ENCODE measurements at regions not wholly inside any gene's neighbourhood (a gene's known extent, or its start where the extent isn't known, plus 50 kb on each side); places are given as distances from the start of the nearest gene placed in this dataset.
"Not testable (repeated sequence)": the region's sequence is repeated elsewhere in the genome, so short reads cannot be mapped to it uniquely, and the experiment has no call there.

GRCh38 chr6:11423072-11423471 is 114.5 kb upstream of the TMEM170B start:
- FAIRE-seq, result no peak
- no peaks in the 10 kb centered on the region for H3K4me1 ChIP-seq
- WGBS, 2 donors, result 72 to 92% methylated on average over 1 of the region's 1 CpG

GRCh38 chr6:11419763-11420453 is 117.6 kb upstream of the TMEM170B start:
- TF ChIP-seq, protein P1, sequence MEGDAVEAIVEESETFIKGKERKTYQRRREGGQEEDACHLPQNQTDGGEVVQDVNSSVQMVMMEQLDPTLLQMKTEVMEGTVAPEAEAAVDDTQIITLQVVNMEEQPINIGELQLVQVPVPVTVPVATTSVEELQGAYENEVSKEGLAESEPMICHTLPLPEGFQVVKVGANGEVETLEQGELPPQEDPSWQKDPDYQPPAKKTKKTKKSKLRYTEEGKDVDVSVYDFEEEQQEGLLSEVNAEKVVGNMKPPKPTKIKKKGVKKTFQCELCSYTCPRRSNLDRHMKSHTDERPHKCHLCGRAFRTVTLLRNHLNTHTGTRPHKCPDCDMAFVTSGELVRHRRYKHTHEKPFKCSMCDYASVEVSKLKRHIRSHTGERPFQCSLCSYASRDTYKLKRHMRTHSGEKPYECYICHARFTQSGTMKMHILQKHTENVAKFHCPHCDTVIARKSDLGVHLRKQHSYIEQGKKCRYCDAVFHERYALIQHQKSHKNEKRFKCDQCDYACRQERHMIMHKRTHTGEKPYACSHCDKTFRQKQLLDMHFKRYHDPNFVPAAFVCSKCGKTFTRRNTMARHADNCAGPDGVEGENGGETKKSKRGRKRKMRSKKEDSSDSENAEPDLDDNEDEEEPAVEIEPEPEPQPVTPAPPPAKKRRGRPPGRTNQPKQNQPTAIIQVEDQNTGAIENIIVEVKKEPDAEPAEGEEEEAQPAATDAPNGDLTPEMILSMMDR (IDR thresholded peaks at IDR 0.05), result no peak
- DNase-seq (no peak), FAIRE-seq (no peak), ATAC-seq (no peak)
- intact Hi-C loops (cut with DNase I), result no loop called here
- no peaks in the 10 kb centered on the region for H3K9me3 ChIP-seq
- no peak overlapping the region for H3K27ac ChIP-seq
- no peaks in the 10 kb centered on the region for H3K36me3 ChIP-seq
- no peaks in the 10 kb centered on the region for H3K27me3 ChIP-seq
- H3K4me1 ChIP-seq, result no peaks in the 10 kb centered on the region
- H3K4me3 ChIP-seq, result no peak overlapping the region

More at GRCh38 chr6:11423072-11423471, 114.5 kb upstream of the TMEM170B start:
- DNase-seq, result no peak
- H3K9me3 ChIP-seq, result no peaks in the 10 kb centered on the region
- intact Hi-C loops (cut with DNase I), result no loop called here
- no peak overlapping the region for H3K4me3 ChIP-seq
- ATAC-seq, result no peak
- TF ChIP-seq, protein P1 (IDR thresholded peaks at IDR 0.05), result no peak
- H3K27ac ChIP-seq, result no peak overlapping the region
- no peaks in the 10 kb centered on the region for H3K36me3 ChIP-seq
- H3K27me3 ChIP-seq, result no peaks in the 10 kb centered on the region

DNA sequence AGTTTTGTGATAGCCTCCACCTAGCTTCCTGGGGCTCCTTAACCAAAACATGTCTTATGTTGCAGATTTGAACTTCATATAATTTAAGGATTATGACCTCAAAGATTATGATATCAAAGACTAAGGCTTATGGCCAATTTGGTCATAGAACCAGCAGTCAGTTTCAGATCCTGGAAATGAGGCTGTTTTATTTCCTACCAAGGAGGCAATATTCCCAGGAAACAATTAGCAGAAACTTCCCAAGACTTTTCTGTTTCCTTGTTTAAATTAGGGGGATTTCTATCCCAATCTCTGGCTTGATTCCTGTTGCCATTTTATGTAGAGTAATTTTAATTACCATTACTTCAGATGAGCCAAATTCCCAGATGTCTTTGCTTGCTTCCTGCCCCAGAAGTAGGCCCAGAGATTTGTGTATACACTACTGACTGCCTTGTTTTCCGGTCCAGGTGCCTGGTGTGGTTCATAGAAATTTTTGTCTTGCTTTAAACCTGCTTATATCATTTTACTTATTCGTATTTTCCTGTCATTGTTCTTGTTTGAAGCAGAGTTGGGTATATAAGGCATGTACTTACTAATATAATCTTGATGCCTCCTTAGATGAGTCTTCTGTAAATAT is 119.2 kb upstream of the TMEM170B start:
- 84 to 89% methylated on average over 2 of the region's 2 CpGs for WGBS, 2 donors
- TF ChIP-seq, protein P1 (IDR thresholded peaks at IDR 0.05), result no peak
- H3K4me3 ChIP-seq, result no peak overlapping the region
- no peaks in the 10 kb centered on the region for H3K4me1 ChIP-seq
- H3K27ac ChIP-seq, result no peak overlapping the region
- DNase-seq (no peak), ATAC-seq (no peak), FAIRE-seq (no peak)
- no peaks in the 10 kb centered on the region for H3K27me3 ChIP-seq
- no peaks in the 10 kb centered on the region for H3K9me3 ChIP-seq
- intact Hi-C loops (cut with DNase I), result no loop called here
- H3K36me3 ChIP-seq, result no peaks in the 10 kb centered on the region

GRCh38 chr6:11416936-11417576 is 120.5 kb upstream of the TMEM170B start:
- ATAC-seq (peak in 1 of 4 donors; percentile 44), DNase-seq (peak in 1 of 6 donors; percentile 39), FAIRE-seq (no peak)
- Histone ChIP-seq H3K27me3 (no peaks in the 10 kb centered on the region), H3K4me3 (no peak overlapping the region), H3K9me3 (no peaks in the 10 kb centered on the region), H3K36me3 (no peaks in the 10 kb centered on the region), H3K27ac (no peak overlapping the region), H3K4me1 (no peaks in the 10 kb centered on the region)
- 92 to 94% methylated on average over 46 to 54 of the region's 54 CpGs for WGBS, 2 donors
- intact Hi-C loops (cut with DNase I), result no loop called here
- TF ChIP-seq, protein P1 (IDR thresholded peaks at IDR 0.05), result no peak

- H3K27me3 ChIP-seq; H3K27ac ChIP-seq; H3K36me3 ChIP-seq; ATAC-seq; DNase-seq; intact Hi-C loops (cut with DNase I); H3K4me3 ChIP-seq; FAIRE-seq; H3K9me3 ChIP-seq; H3K4me1 ChIP-seq: not testable (repeated sequence)
- WGBS, 2 donors, result 82 to 85% methylated on average over 7 of the region's 7 CpGs
Observed at GRCh38 chr6:11416099-11416935, 121.2 kb upstream of the TMEM170B start.

Data from pancreas (tissue), 10 donors.